ENCODE measurements at regions not wholly inside any gene's neighbourhood (a gene's known extent, or its start where the extent isn't known, plus 50 kb on each side); places are given as distances from the start of the nearest gene placed in this dataset.

- no peak for TF ChIP-seq CTCF (IDR thresholded peaks at IDR 0.05)
- TF ChIP-seq POLR2A (IDR thresholded peaks at IDR 0.05), result no peak
These were observed 555.0 kb upstream of the CCDC54 start for GRCh38 chr3:106822204-106822603.

Data from Peyer's patch (tissue), 4 donors.